HG03575 (cell line): ENCODE measurements at regions not wholly inside any gene's neighbourhood (a gene's known extent, or its start where the extent isn't known, plus 50 kb on each side); places are given as distances from the start of the nearest gene placed in this dataset.

ENCODE experiments used
- ATAC-seq: cut with Tn5 transposase; IDR thresholded peaks from one replicate; pipeline ENCODE4 v1.9.1; 2021; ENCODE audit not compliant: unreplicated experiment, insufficient number of reproducible peaks, low FRiP score; ENCODE audit errors: extremely low read depth

DNA sequence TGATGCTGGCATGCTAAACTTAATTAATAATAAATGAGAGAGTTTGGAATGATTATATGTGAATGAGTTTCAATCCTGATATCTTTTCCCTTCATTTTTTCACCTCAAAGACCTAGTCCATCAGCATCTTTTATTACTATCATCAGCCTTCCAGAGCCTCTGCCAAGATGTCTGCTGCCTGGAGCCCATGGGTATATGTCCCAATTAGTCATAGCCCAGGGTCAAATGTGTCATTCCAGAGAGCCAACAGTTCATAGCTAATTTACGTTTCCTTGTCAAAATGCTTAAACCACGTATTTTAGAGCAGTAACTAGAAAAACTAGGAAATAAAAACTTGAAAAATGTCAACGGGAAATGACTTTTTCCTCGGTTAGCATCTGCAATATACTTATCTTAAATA lies 457.9 kb downstream of the SI start:
- no peak for ATAC-seq

DNA sequence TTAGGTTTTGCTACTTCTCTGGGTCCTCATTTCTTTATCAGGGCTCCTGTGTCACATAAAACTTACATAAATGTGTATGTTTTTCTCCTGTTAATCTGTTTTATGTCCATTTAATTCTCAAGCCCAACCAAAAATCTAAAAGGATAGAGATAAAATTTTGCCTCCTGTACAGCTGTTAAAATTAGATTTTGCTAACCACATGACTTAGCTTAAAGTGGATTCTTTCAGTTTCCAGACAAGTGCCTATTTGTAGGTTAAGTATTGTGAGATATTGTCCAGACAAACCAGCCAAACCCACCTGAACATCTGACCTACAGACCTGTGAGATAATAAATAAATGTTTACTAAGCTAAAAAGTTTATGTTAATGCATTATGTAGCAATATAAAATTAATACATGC lies 465.5 kb downstream of the SI start:
- no peak for ATAC-seq

DNA sequence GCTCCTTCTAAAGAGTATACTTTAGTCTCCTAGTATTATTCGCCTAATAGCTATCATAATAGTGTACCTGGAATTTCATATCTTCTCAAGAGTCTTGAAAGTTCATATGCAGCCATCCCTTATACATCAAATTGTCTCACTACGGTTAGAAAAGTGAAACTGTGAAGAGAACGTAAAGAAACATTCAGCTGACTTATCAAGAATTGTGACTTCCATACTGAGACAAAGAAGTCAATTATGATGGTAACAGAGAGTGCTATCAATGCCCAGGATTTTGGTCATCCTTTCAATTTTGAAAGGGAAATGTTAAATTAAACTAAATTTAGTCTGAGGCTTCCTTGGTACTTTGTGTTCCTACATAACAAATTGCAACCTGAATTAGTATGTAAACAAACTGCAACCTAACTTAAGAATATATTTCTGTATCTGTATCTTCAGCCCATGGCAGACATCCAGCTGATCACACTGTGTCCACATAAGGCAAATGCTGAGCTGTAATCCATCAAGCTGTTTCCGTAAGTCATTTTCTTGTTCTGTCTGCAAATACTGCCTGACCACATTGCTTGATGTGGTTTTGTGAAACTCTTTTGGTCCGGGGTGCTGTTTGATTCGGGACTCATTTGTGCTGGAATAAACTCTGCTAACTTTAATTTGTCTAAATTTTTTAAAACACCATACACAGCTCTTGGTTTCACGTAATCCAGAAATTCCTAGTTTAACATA lies 469.6 kb downstream of the SI start:
- ATAC-seq: no peak

DNA sequence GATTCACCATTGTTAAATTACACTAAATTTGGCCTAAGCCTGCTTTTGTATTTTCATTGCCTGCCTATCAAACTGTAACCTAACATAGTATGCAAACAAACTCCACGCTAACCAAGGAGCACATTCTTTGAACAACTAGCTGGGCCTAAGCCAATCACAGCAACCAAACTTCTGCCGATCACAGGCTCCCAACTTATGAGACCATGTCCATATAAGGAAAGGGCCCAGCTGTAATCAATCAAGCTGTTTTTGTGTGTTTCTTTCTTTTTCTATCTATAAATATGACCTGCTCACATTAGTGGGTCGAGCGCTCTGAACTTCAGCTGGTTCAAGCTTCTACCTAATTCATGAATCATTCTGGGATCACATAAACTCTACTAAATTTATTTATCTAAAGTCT lies 473.6 kb downstream of the SI start:
- no peak for ATAC-seq

DNA sequence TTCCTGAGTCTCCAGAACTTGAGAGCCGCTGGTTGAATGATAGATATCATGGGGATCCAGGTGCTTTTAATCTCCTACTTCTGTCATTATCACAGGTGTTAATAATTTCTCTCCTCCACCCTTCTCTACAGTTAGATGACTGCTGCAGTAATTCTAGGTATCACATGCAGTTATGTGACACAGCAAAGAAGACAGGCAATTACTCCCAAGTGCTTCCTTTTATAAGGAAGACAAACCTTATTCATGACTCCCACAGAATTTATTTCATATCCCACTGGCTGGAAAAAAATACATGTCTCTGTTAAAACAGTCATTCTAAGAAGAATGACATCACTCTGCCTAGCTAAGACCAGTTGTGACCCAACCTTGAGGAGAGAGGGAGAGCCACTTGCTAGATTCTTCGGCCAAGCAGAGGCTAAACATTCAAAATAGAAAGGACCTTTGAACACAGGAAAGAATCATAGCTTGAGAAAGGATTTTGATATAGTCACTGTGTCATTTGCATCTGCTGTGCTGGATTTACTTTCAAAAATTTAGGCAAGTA lies 500.6 kb downstream of the SI start:
- no peak for ATAC-seq

DNA sequence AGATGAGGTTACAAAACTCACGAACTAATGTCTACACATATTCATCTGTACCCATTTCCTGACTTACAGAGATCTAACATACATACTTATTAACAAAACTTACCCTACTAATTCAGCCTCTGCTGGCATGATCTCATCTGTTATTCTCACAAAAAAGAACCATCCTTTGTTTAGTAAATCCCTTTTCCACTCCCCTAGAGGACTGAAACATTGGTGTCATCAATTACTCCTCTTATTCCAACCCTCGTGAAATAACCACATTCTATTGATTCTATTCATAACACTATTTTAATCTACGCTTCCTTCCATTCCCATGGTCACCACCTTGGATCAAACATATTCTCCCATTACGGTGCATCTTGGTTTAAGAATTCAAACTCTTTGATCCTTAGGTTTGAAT lies 505.9 kb downstream of the SI start:
- ATAC-seq: no peak

DNA sequence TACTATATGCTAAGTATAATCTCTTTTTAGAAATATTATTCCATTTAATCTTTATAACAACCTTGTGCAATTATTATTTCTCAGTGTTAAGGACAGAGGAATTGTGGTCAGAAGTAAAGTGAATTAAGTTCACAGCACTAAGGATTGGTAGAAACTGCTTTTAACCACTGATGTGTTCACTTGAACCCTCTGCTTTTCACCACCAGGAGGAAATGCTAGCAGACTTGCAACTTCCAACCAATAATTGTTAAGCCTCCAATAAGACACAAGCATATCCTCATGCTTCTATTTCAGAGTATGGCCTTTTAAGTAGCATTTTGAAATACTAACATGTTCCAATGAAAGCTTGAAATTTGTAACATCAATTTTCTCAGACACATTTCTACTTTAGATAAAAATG lies 527.4 kb downstream of the SI start:
- ATAC-seq: no peak

DNA sequence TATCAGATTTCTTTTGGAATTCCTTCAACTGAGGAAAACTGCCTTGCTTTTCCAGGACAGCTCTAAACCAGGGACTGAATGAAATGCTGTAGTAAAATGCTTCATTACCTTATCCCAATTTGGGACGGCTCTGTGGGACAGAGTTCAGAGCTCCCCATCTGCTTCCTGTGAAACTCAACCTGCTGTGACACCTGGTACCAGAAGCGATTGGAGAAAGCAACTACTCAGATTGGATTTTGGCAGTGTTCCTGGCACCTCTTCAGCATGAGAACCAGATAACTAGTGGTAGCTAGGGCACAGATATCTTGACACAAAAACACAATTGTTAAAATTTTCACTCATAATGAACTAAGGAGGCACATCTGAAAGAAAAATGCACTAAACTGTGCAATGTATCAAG lies 539.1 kb downstream of the SI start:
- ATAC-seq: no peak

DNA sequence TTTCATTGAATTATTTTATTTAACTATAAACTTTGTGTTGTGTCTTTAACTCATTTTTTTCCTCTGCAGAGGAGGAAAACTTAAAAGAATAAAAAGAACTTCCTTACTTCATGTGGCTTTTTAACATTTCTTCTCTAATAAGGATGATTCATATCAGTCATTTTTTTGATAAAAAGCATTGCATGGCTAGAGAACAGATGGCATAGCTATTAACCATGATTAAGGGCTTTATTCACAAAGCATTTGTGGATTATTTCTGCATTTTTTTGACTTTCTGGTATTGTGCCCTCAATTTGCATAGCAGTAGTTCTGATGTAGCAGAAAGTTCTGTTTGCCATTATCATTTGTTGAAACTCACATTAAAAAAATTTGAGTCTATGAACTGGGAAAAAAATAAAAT lies 540.8 kb downstream of the SI start:
- no peak for ATAC-seq

DNA sequence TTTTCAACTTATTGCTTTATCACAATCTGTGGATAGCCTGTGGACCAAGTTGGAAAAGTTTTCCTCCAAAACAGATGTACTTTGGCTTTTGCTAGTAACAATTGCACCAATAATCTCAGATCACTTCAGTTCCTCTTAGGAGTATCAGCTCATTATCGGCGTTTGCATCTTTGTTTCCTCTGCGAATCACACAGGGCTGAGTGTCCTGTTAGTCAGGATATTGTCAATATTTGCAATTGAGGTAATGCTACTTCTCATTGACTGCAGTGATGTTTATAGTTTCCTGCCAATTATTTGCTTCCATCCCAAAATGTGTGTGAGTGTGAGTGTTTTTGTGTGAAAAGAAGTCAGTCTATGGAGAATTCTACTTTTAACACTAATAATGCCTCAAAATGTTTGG lies 545.0 kb downstream of the SI start:
- ATAC-seq: no peak

DNA sequence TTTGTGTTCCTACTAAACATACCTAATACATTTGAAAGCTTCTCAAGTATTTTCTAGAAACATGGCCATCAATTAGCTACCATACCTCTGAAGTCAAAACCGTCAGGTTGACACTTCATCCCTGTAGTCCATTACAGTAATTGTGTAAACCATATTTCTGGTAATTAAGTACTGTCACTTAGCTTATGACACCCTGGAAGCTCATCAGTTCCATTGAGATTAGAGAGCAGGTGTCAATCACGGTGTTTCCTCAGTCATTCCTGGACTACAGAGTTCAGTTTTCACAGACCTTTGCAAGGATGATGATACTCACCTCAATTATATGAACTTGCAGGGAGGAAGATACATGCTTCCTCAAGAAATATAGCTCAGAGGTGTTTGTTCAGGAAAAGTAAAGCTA lies 552.0 kb downstream of the SI start:
- no peak for ATAC-seq

DNA sequence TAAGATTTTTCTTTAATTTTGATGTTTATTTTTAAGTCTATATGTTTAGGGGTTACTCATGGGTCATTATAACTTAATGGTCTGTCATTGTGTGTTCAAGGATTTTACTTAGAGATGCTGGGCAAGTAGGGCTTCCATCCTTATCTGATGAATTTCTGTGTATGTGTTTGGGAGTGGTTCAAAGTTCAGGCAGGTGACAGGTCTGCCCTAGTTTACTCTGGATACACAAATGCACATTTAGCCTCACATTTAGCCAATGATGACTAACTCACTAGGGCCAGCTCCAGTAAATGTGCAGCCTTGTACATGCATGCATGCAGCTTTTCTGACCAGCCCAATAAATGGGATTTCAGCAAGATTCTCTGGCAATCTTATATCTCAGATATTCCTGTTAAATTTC lies 554.1 kb downstream of the SI start:
- no peak for ATAC-seq

DNA sequence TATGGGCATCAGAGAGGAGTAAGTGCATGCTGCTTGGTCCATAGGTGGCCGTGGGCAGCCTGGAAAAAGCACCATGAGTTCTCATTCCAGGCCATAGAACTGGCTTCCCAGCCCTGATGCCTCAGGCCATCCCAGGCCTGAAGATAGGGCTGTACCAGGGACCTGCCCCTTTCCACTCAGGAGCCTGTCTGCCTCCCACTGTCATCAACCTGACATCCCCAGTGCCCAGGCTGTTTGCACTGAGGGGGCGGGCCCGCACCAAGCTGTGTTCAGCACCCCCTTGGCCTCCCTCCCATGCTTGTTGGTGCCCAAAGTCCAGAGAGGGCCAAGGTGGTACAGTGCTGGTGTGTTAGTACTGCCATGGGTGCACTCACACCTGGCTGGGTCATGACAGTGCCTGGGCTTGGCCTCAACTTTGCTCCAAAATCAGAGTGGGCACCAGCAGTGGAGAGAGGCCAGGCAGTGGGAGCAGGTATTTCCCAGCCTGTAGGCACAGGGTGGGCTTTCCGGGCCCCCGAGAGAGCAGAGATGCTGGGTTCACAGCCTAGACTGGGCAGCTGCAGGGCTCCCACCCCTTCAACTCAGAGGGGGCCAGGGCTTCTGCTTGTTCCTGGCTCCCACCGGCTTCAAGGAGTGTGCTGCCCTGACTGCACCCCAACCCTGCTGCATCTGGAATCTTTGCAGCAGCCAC lies 556.1 kb downstream of the SI start:
- ATAC-seq: no peak

DNA sequence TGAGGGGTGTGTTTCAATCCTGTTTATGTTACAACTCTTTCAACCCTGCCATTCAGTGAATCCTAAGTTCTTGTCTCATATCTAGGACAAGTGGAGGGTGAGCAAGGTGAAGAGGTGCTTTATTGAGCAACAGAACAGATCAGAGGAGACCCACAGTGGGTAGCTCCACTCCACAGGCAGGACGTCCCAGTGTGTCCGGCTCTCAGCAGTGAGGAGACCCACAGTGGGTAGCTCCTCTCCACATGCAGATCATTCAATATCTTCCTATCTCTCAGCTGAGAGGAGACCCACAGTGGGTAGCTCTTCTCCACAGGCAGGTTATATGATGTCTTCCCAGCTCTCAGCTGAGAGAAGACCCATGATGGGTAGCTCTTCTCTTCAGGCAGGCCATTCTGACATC lies 556.7 kb downstream of the SI start:
- ATAC-seq: no peak

DNA sequence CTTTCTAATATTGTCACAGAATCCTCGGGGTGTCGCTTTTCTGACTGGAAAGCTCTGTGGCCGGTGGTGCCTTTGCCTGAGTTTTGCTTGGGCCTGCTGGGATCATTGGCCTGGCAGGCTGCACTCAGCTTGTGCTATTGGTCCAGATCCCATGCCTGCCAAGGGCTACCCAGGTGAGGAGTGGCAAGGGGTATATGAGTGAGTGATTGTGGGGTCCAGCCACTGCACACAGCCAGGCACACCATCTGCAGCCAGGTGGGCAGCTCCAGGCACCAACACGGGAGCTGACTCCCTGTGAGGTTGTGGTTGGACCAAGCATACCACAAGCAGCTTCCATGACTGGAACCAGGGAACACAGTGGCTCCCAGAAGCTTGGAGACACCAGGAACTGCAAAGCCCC lies 557.2 kb downstream of the SI start:
- ATAC-seq: no peak

DNA sequence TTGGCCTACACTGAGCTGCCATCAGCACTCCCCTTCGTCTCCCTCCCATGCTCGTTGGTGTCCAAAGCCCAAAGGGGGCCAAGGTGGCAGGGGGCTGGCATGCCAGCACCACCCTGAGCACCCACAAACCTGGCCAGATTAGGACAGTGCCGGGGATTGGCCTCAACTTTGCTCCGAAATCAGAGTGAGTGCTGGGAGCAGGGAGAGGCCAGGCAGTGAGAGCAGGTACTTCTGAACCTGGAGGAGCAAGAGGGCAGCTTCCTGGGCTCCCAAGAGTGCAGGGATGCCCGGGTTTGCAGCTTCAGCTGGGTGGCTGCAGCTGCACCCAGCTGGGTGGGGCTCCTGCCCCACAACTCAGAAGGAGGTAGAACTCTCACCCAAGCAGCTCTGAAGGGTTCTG lies 563.0 kb downstream of the SI start:
- no peak for ATAC-seq

DNA sequence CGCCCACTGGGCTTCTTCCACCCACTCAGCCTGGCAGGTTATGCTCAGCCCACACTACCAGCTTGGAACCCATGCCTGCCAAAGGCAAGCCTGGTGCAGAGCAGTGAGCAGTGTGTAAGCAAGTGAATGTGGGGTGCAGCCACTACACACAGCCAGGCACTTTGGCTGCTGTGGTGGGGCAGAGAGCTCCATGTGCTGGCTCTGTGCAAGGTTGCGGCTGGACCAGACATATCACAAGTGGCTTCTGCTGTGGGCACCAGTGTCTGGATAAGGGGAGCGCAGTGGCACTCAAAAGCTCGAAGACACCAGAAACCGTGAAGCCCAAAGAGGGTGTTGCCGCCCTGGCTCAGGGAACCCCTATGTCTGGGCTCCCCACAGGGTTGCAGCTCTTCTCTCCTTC lies 563.7 kb downstream of the SI start:
- ATAC-seq: no peak

DNA sequence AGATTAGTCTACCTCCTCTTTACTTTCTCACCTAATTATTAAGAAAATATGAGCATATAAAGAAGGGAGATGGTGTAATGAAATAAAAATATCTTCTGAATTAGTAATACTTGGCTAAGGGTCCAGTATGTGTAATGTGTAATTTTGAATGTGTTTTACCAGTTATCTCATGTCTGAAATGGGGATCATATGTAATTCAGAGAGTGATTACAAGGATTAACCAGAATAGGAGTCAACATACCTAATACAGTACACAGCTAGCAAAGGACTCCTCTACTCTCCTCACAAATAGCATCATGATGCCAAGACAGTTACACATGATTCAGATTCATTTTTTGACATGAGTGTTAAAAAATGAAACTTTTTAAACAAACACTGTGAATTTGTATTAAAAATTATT lies 570.4 kb downstream of the SI start:
- no peak for ATAC-seq

DNA sequence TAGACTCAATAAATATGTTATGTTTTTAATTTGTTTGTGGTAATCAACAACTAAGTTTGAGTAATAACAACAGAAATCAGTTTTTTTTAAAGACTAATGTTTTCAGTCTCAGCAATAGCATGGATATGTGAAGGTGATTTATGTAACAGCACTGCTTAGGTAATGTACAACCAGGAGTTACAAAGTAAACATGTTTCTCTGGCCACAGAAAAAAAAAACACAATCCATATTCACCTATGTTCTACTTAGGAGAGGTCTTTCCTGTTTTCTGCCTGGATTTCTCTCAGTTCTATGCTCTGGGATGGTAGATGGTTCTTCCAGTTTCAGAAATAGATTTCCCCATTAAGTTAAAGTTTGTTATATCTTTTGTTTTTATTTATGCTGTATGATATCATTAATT lies 579.4 kb downstream of the SI start:
- ATAC-seq: no peak

DNA sequence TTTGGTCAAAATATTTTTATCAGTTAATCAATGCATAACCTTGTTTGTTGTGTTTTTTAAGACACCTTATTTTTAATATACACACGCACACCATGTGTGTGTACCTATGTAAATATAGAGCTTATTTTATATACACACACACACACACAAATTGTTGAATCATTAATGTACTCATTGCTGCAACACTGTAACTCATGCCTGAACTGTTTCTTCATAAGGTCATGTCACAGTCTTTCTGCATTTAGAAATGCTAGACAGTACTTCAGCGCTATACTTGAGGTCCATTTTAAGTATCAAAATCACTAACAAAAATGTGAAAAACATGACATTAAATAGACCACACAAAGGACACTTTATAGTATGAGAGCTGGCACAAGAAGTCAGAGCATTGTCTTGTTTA lies 589.4 kb downstream of the SI start:
- no peak for ATAC-seq

DNA sequence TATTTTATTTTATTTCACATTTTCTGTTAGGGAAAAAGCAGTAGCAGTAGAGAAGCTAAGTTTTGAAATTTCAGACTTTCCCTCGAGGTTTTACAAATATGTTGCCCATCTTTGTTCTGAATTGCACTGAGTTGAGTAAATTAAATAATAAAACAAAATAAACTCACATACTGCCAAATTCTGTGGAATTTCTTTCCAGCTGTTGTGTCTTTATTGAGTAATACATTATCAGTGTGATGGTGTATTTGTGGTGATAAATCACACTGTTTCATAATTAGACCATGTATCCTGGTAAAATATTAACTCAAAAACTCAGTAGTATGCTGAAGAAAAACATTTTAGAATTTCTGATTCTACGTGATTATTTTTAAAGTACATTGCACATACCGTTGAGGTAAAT lies 592.1 kb downstream of the SI start:
- ATAC-seq: no peak
